ENCODE measurements at regions not wholly inside any gene's neighbourhood (a gene's known extent, or its start where the extent isn't known, plus 50 kb on each side); places are given as distances from the start of the nearest gene placed in this dataset.

DNA sequence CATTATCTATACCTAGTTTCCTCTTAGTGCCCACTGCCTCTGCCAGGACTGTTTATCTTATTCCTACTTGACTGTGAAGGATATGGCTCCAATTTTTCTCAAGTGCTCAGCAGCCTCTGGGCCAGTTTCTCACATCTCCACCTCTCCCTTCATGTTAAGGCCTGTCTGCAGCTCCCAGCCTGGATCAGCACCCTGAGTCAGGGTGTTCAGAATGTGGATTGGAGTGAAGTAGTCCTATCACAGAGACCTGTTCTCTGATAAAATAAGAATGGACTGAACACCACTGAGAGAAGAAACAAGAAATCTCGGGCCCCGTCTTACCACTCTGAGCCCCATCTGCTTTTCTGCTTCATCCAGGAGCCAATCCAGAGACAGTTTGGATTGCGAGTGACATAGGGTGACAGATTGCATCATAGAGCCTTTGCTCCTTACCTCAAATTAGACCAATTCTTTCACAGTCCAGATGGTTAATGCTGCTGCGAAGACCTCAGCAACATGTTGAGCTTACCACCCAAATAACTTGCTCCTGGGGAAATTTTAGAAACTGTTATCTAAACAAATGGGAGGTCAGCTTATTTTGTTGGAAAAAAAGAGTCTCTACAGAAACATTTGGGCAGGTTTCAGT, 473.1 kb downstream of the PDZRN4 start:
- TF ChIP-seq, protein P1, sequence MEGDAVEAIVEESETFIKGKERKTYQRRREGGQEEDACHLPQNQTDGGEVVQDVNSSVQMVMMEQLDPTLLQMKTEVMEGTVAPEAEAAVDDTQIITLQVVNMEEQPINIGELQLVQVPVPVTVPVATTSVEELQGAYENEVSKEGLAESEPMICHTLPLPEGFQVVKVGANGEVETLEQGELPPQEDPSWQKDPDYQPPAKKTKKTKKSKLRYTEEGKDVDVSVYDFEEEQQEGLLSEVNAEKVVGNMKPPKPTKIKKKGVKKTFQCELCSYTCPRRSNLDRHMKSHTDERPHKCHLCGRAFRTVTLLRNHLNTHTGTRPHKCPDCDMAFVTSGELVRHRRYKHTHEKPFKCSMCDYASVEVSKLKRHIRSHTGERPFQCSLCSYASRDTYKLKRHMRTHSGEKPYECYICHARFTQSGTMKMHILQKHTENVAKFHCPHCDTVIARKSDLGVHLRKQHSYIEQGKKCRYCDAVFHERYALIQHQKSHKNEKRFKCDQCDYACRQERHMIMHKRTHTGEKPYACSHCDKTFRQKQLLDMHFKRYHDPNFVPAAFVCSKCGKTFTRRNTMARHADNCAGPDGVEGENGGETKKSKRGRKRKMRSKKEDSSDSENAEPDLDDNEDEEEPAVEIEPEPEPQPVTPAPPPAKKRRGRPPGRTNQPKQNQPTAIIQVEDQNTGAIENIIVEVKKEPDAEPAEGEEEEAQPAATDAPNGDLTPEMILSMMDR (conservative IDR thresholded peaks at IDR 0.05; ENCODE audit: low read depth, low read length), result no peak
- TF ChIP-seq EZH2phosphoT487 (IDR thresholded peaks at IDR 0.05; ENCODE audit: borderline replicate concordance, low read length), result no peak
- no peak for TF ChIP-seq EZH2 (IDR thresholded peaks at IDR 0.05; ENCODE audit: low read length, unreplicated experiment)
- CTCF ChIA-PET, result no interaction called here
- Histone ChIP-seq H3K9ac (ENCODE audit: low read length) (no peak overlapping the region), H3K27ac (ENCODE audit: low read length) (no peak overlapping the region), H3K4me2 (ENCODE audit: low read length) (no peak overlapping the region), H3K27me3 (ENCODE audit: low read length) (0 out of 2 replicates have a peak, but pooled peaks cover 6% of the 10 kb centered on the region), H3K4me1 (ENCODE audit: insufficient read depth, low read length) (no peaks in the 10 kb centered on the region), H3K9me2 (replicated peaks; ENCODE audit: low read length) (no peaks in the 10 kb centered on the region), H3K36me3 (ENCODE audit: low read depth, low read length) (no peaks in the 10 kb centered on the region), H3F3A (ENCODE audit: low read length, unreplicated experiment) (no peaks in the 10 kb centered on the region), H3K9me3 (ENCODE audit: low read length) (no peaks in the 10 kb centered on the region), H3K4me3 (ENCODE audit: low read length) (no peak overlapping the region), H3K79me2 (ENCODE audit: low read length) (no peaks in the 10 kb centered on the region), H2AFZ (ENCODE audit: low read length) (no peak overlapping the region), H4K20me1 (ENCODE audit: low read length) (no peaks in the 10 kb centered on the region)
- no TSS peak for BruUV-seq (replicated peaks)
- ATAC-seq (no peak), DNase-seq (no peak)
- intact Hi-C loops (cut with micrococcal nuclease), result no loop called here
- POLR2A ChIA-PET (ENCODE audit: unreplicated experiment), result no interaction called here

DNA sequence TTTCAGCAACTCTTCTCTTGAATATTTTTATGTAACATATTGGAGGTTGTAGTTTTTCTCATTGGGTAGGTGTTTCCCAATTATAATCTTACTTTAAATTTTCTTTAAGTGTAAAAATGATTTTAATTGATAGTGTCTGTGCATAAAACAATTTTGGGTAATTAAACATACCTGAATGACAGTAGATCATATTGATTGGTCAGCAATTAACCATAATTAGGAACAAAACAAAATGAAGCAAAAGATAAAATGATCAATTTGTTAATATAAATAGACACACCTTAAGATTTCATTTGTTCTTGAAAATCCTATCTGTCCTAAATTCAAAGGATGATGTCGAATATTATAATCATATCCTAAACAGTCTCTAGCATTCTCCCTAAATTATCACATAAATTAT, 468.3 kb downstream of the PDZRN4 start:
- intact Hi-C loops (cut with micrococcal nuclease), result no loop called here
- no TSS peak for BruUV-seq (replicated peaks)
- H3K4me1 ChIP-seq (ENCODE audit: insufficient read depth, low read length), result no peaks in the 10 kb centered on the region
- DNase-seq (no peak), ATAC-seq (no peak)
- H3K9me3 ChIP-seq (ENCODE audit: low read length), result no peaks in the 10 kb centered on the region
- no peaks in the 10 kb centered on the region for H4K20me1 ChIP-seq (ENCODE audit: low read length)
- H3K9me2 ChIP-seq (replicated peaks; ENCODE audit: low read length), result no peaks in the 10 kb centered on the region
- H3K27ac ChIP-seq (ENCODE audit: low read length), result no peak overlapping the region
- TF ChIP-seq, protein P1 (conservative IDR thresholded peaks at IDR 0.05; ENCODE audit: low read depth, low read length), result no peak
- TF ChIP-seq EZH2 (IDR thresholded peaks at IDR 0.05; ENCODE audit: low read length, unreplicated experiment) (no peak), EZH2phosphoT487 (IDR thresholded peaks at IDR 0.05; ENCODE audit: borderline replicate concordance, low read length) (no peak)
- H3K9ac ChIP-seq (ENCODE audit: low read length), result no peak overlapping the region
- no peak overlapping the region for H3K4me3 ChIP-seq (ENCODE audit: low read length)
- no peak overlapping the region for H3K4me2 ChIP-seq (ENCODE audit: low read length)
- no peak overlapping the region for H2AFZ ChIP-seq (ENCODE audit: low read length)
- no peaks in the 10 kb centered on the region for H3K79me2 ChIP-seq (ENCODE audit: low read length)
- H3F3A ChIP-seq (ENCODE audit: low read length, unreplicated experiment), result no peaks in the 10 kb centered on the region
- peaks cover 15% of the 10 kb centered on the region; the same call in 1 of the 2 replicates for H3K27me3 ChIP-seq (ENCODE audit: low read length)
- CTCF ChIA-PET, result no interaction called here
- POLR2A ChIA-PET (ENCODE audit: unreplicated experiment), result no interaction called here
- H3K36me3 ChIP-seq (ENCODE audit: low read depth, low read length), result no peaks in the 10 kb centered on the region

GRCh38 chr12:41653386-41654326, 465.5 kb downstream of the PDZRN4 start:
- H3K79me2 ChIP-seq (ENCODE audit: low read length), result no peaks in the 10 kb centered on the region
- H3K9me2 ChIP-seq (replicated peaks; ENCODE audit: low read length), result no peaks in the 10 kb centered on the region
- no peaks in the 10 kb centered on the region for H4K20me1 ChIP-seq (ENCODE audit: low read length)
- H3K27ac ChIP-seq (ENCODE audit: low read length), result no peak overlapping the region
- H3K4me1 ChIP-seq (ENCODE audit: insufficient read depth, low read length), result no peaks in the 10 kb centered on the region
- no peak overlapping the region for H3K4me2 ChIP-seq (ENCODE audit: low read length)
- peaks cover 13% of the 10 kb centered on the region for H3K27me3 ChIP-seq (ENCODE audit: low read length)
- H3K36me3 ChIP-seq (ENCODE audit: low read depth, low read length), result no peaks in the 10 kb centered on the region
- TF ChIP-seq EZH2 (IDR thresholded peaks at IDR 0.05; ENCODE audit: low read length, unreplicated experiment) (no peak), EZH2phosphoT487 (IDR thresholded peaks at IDR 0.05; ENCODE audit: borderline replicate concordance, low read length) (no peak)
- TF ChIP-seq, protein P1 (conservative IDR thresholded peaks at IDR 0.05; ENCODE audit: low read depth, low read length), result no peak
- H3K9me3 ChIP-seq (ENCODE audit: low read length), result no peaks in the 10 kb centered on the region
- BruUV-seq (replicated peaks), result no TSS peak
- no peak overlapping the region for H3K4me3 ChIP-seq (ENCODE audit: low read length)
- no peak for DNase-seq
- POLR2A ChIA-PET (ENCODE audit: unreplicated experiment), result no interaction called here
- no peaks in the 10 kb centered on the region for H3F3A ChIP-seq (ENCODE audit: low read length, unreplicated experiment)
- no peak overlapping the region for H2AFZ ChIP-seq (ENCODE audit: low read length)
- H3K9ac ChIP-seq (ENCODE audit: low read length), result no peak overlapping the region
- intact Hi-C loops (cut with micrococcal nuclease), result no loop called here
- no peak for ATAC-seq
- CTCF ChIA-PET, result no interaction called here

Measured in PC-3 (cell line).